Heart right ventricle (tissue), 16 donors: ENCODE measurements at regions not wholly inside any gene's neighbourhood (a gene's known extent, or its start where the extent isn't known, plus 50 kb on each side); places are given as distances from the start of the nearest gene placed in this dataset.

Experiments used
- ATAC-seq, 8 donors: fragments of 200-7000 bp; cut with Tn5 transposase; one replicate each; pipeline ENCODE4 v1.9.1; 2020; ENCODE audit warnings: mild to moderate bottlenecking in 8 of 8, moderate library complexity in 8 of 8, moderate number of reproducible peaks in 1 of 8
- DNase-seq, 2 donors: peaks; one replicate each; pipeline ENCODE4 v3.0.0-alpha.2; 2020
- H3K27ac ChIP-seq, 10 donors: fragments of 200-600 bp; sonication (generic) in 2 of 10; one replicate each; pipeline versions ENCODE4 v1.5.0 to v1.8.0; 2020 to 2022; ENCODE audit warnings: mild to moderate bottlenecking in 3 of 10
- H3K27me3 ChIP-seq, 7 donors: fragments of 200-600 bp; one replicate each; pipeline ENCODE4 v1.8.0; 2021 to 2022; ENCODE audit warnings: mild to moderate bottlenecking in 2 of 7
- H3K36me3 ChIP-seq, 9 donors: fragments of 200-600 bp; sonication (generic) in 1 of 9; one replicate each; pipeline versions ENCODE4 v1.5.0 to v1.8.0; 2020 to 2022; ENCODE audit warnings: mild to moderate bottlenecking in 2 of 9
- H3K4me1 ChIP-seq, 9 donors: fragments of 200-600 bp; sonication (generic) in 1 of 9; one replicate each; pipeline versions ENCODE4 v1.5.0 to v1.8.0; 2020 to 2022; ENCODE audit warnings: mild to moderate bottlenecking in 4 of 9
- H3K4me3 ChIP-seq, 10 donors: fragments of 200-600 bp; sonication (generic) in 2 of 10; one replicate each; pipeline versions ENCODE4 v1.5.0 to v1.8.0; 2020 to 2022; ENCODE audit warnings: mild to moderate bottlenecking in 7 of 10, moderate library complexity in 2 of 10
- H3K9me3 ChIP-seq, 11 donors: fragments of 200-600 bp in 10 of 11; sonication (generic) in 2 of 11; one replicate each; pipeline versions ENCODE4 v1.5.0 to v1.8.0; 2013 to 2022; ENCODE audit warnings: mild to moderate bottlenecking in 2 of 11, control low read depth in 1 of 11, moderate library complexity in 1 of 11
- WGBS, 2 donors: extraction: QIAGEN DNeasy Blood & Tissue Kit; methylation state at CpG; one replicate each; pipeline ENCODE4 v1.1.7; 2013; ENCODE audit warnings: inconsistent platforms in 1 of 2; 5-methylcytosine and 5-hydroxymethylcytosine counted together
- intact Hi-C, 10 donors: fragments of 100-400 bp; cut with DNase I; formaldehyde crosslinking; loops; one replicate each; pipeline versions ENCODE4 v1.11.1 to v1.14.2; 2022
- TF ChIP-seq, protein P1 (sequence below), 9 donors: fragments of 200-600 bp; sonication (generic) in 2 of 9; IDR thresholded peaks; one replicate each; pipeline versions ENCODE4 v1.5.0 to v1.8.0; 2021 to 2022; ENCODE audit warnings: antibody characterized with exemption in 9 of 9, mild to moderate bottlenecking in 5 of 9, moderate library complexity in 1 of 9
- donor health status: Arrhythmogenic right ventricular cardiomyopathy.
- donor health status: ischemic (EF 13 %, LVEDD 7.1; RV severe dilation, severe dysfunction).
- donor health status: healthy with polysubstance abuse.
- donor health status: DM: no; HTN: yes; CAD: no.
- donor health status: DM: no; HTN: no; CAD: no.
- donor health status: ischemic (EF 25% LVEDD 6.9; RV normal size, moderate dysfunction).
- donor health status: ischemic (EF 25% LVEDD 5.7; RV mildly dilated, moderate dysfunction).
- donor health status: healthy.
- donor health status: DM: yes; HTN: yes; CAD: no.
- donor health status: Ischemic cardiomyopathy.
- donor health status: ischemic (EF 35%, LVEDD 5.7; RV mildly dilated, moderate dysfunction).
- donor health status: nonischemic (EF 11% LVEDD 7.7; RV severe dilation, severe dysfunction).
- donor health status: DM: yes; HTN: yes; CAD: no.
- donor health status: PGD.
- donor health status: ischemic (EF 29% LVEDD 5.4; RV normal size, mild dysfunction).
- donor health status: nonischemic (EF 23%, LVEDD 6.1; RV moderate dilation, normal function).

DNA sequence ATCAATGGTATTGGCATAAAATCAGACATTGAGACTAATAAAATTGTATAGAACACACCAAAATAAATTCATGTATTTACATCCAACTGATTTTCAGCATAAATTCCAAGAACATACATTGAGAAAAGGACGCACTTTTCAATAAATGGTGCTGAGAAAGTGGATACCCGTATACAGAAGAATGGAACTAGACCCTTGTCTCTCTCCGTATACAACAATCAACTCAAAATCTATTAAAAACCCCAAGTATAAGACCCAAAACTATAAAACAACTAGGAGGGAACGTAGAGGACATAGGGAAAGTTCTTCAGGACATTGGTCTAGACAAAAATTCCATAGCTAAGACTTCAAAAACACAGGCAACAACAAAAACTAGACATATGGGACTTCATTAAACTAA, 97.4 kb downstream of the GGTLC2 start:
- WGBS, 2 donors, result 72 to 78% methylated on average over 4 of the region's 4 CpGs
- ATAC-seq, result no peak
- peaks cover 0 to 85% (median 44%) of the 10 kb centered on the region in 7 donors for H3K27me3 ChIP-seq

DNA sequence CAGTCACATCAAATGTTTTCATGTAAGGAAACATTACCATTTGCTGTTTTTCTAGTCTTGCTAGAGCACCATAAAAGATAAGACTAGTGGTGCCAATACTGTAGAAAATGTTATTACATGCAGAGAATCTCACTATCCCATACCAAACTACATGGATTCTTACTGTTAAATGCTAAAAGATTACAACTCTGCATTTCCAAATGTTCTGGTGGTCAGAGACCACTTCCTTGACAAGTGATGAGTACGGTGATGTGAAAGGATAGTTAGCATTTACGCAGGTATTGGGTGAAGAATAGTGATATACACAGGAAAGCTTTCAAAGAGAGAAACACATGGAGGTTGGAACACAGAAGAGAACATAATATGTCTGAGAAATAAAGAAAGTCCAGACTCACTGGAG, 98.2 kb downstream of the GGTLC2 start:
- Histone ChIP-seq H3K4me3 (no peak overlapping the region), H3K9me3 (no peaks in the 10 kb centered on the region), H3K27me3 (peaks cover 0 to 81% (median 44%) of the 10 kb centered on the region in 7 donors), H3K27ac (no peak overlapping the region), H3K4me1 (no peaks in the 10 kb centered on the region), H3K36me3 (no peaks in the 10 kb centered on the region)
- WGBS, 2 donors, result 91 to 98% methylated on average over 2 of the region's 2 CpGs
- intact Hi-C loops, result no loop called here
- ATAC-seq (no peak), DNase-seq (no peak)
- TF ChIP-seq, protein P1, sequence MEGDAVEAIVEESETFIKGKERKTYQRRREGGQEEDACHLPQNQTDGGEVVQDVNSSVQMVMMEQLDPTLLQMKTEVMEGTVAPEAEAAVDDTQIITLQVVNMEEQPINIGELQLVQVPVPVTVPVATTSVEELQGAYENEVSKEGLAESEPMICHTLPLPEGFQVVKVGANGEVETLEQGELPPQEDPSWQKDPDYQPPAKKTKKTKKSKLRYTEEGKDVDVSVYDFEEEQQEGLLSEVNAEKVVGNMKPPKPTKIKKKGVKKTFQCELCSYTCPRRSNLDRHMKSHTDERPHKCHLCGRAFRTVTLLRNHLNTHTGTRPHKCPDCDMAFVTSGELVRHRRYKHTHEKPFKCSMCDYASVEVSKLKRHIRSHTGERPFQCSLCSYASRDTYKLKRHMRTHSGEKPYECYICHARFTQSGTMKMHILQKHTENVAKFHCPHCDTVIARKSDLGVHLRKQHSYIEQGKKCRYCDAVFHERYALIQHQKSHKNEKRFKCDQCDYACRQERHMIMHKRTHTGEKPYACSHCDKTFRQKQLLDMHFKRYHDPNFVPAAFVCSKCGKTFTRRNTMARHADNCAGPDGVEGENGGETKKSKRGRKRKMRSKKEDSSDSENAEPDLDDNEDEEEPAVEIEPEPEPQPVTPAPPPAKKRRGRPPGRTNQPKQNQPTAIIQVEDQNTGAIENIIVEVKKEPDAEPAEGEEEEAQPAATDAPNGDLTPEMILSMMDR (IDR thresholded peaks at IDR 0.05), result no peak

More for the DNA sequence above, 97.4 kb downstream of the GGTLC2 start:
- TF ChIP-seq, protein P1 (IDR thresholded peaks at IDR 0.05), result no peak
- no peaks in the 10 kb centered on the region for H3K4me1 ChIP-seq
- H3K27ac ChIP-seq, result no peak overlapping the region
- DNase-seq, result no peak
- H3K9me3 ChIP-seq, result no peaks in the 10 kb centered on the region
- no peaks in the 10 kb centered on the region for H3K36me3 ChIP-seq
- H3K4me3 ChIP-seq, result no peak overlapping the region
- intact Hi-C loops, result no loop called here

DNA sequence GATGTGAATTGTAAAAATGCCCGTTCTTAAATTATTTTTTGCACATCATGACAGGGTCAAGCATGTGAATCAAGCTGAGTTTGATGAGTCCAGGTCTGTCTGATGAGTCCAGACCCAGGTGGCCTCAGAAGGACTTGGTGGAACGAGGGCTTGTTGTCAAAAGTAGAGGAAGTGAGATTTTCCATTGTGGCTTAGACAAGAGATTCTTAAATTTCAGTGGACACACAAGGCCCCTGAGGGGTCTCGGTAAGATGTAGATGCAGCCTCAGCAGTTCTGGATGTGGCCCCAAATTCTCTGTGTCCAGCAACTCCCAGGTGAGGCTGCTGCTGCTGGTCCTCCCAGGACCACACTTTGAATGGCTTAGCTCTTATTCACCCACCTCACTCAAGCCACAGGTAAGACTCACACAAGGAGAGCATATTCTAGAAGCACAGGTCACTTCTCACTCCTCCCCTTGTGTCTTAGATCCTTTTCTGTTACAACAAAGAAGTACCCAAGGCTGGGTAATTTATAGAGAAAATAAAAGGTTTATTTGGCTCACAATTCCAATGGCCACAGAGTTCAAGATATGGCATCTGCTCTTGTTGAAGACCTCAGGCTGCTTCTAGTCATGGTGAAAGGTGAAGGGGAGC, 98.8 kb downstream of the GGTLC2 start:
- intact Hi-C loops, result no loop called here
- ATAC-seq (no peak), DNase-seq (no peak)
- Histone ChIP-seq H3K9me3 (no peaks in the 10 kb centered on the region), H3K4me1 (no peaks in the 10 kb centered on the region), H3K27ac (no peak overlapping the region), H3K27me3 (peaks cover 0 to 77% (median 44%) of the 10 kb centered on the region in 7 donors), H3K4me3 (no peak overlapping the region), H3K36me3 (no peaks in the 10 kb centered on the region)
- WGBS, 2 donors, result 62 to 69% methylated on average over 3 of the region's 3 CpGs
- TF ChIP-seq, protein P1 (IDR thresholded peaks at IDR 0.05), result no peak

DNA sequence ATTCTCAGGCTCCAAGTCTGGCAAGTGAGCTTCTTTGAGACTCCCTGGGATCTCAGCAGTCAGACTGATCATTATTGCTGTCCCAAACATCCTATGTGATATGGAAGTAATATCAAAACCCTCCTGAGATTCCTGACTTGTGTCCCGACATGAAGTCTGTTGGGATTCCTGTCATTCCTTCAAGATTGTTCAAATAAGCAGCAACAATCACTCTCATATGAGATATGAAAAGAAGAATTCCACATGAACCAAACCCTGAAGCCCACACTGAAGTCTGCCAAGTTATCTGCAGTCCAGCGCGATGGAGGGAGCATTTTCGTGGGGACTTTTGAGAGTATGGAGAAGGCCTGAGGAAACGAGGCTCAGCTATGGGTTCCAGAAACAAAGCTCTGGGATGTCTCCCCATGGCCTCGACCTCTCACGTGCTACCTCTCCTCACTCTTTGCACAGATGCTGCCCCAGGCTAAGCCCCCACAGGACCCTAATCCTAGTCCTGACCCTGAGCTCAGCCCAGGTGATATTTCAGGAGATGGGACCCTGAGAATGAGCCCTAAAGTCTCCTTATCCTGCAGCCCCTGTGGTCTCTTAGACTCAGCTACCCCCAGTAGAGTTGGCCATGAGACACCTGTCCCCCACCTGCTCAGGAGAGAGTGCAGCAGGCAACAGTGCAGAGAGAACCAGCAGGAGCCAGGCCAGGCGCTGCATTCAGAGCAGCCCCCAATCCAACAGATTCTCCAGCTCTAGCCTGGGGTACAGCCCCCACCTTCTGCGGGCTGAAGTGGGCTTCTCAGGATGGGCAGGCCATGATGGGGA, 100.2 kb downstream of the GGTLC2 start:
- Histone ChIP-seq H3K9me3 (no peaks in the 10 kb centered on the region), H3K4me3 (no peak overlapping the region), H3K27ac (no peak overlapping the region), H3K36me3 (no peaks in the 10 kb centered on the region), H3K27me3 (peaks cover 0 to 63% (median 37%) of the 10 kb centered on the region in 7 donors), H3K4me1 (no peaks in the 10 kb centered on the region)
- ATAC-seq (no peak), DNase-seq (no peak)
- intact Hi-C loops, result no loop called here
- 66 to 68% methylated on average over 9 of the region's 9 CpGs for WGBS, 2 donors
- TF ChIP-seq, protein P1 (IDR thresholded peaks at IDR 0.05), result no peak
